ENCODE measurements at regions not wholly inside any gene's neighbourhood (a gene's known extent, or its start where the extent isn't known, plus 50 kb on each side); places are given as distances from the start of the nearest gene placed in this dataset.

DNA sequence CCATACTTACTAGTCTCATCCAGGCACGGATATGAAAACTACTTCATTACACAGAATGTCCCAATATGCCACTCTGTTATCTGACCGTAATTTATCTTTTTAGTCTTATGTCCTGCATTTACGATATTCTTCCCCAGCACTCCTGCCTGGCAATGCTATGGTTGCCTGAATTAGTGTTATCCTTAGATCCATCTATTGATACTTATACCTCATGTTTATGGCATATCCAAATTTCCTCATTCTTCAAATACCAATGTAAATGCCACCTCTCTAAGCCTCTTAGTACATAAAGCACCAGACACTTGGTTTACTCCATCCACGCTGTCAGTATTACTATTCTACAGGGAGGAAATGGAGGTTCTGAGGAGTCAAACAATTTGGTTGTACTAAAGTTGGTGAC is 507.8 kb upstream of the NMUR2 start:
- H3K36me3 ChIP-seq (replicated peaks in 1 of 2; ENCODE audit: control extremely low read depth in 1 of 2, control insufficient read depth in 1 of 2, extremely low read depth in 1 of 2, insufficient read depth in 2 of 2, low read length in 1 of 2): no peaks in the 10 kb centered on the region
- intact Hi-C loops (cut with micrococcal nuclease): no loop called here
- H3K4me1 Mint-ChIP-seq: no peaks in the 10 kb centered on the region
- H3K4me3 Mint-ChIP-seq: no peak overlapping the region
- H3K9ac ChIP-seq (ENCODE audit: low read length): no peak overlapping the region
- no peaks in the 10 kb centered on the region for H3K27me3 ChIP-seq (replicated peaks in 1 of 4; ENCODE audit: control extremely low read depth in 1 of 4, control insufficient read depth in 3 of 4, insufficient read depth in 4 of 4, low read length in 3 of 4)
- POLR2A ChIA-PET: no interaction called here
- no peak overlapping the region for H2AFZ ChIP-seq (ENCODE audit: insufficient read depth, low read depth, low read length, poor library complexity, severe bottlenecking)
- peaks cover 13% of the 10 kb centered on the region for H3K9me3 Mint-ChIP-seq (ENCODE audit: insufficient read depth)
- no peak overlapping the region for H3K27ac Mint-ChIP-seq
- H3K27ac ChIP-seq (ENCODE audit: low read length in 2 of 2): no peak overlapping the region
- DNase-seq (no peak), ATAC-seq (ENCODE audit: low read depth) (no peak)
- H3K79me2 ChIP-seq (ENCODE audit: control insufficient read depth, insufficient read depth, low read length): no peaks in the 10 kb centered on the region
- no peak overlapping the region for H3K4me3 ChIP-seq (ENCODE audit: control extremely low read depth in 1 of 5, extremely low read depth in 1 of 5, insufficient read depth in 1 of 5, low read depth in 2 of 5, low read length in 4 of 5)
- no peaks in the 10 kb centered on the region for H3K4me1 ChIP-seq (ENCODE audit: control insufficient read depth in 2 of 2, insufficient read depth in 2 of 2, low read length in 2 of 2)
- no peaks in the 10 kb centered on the region for H4K20me1 ChIP-seq (ENCODE audit: control insufficient read depth, insufficient read depth, low read length, poor library complexity, severe bottlenecking)
- TF ChIP-seq EZH2 (IDR thresholded peaks at IDR 0.05; ENCODE audit: borderline replicate concordance, insufficient read depth, low read depth, low read length, poor library complexity, severe bottlenecking): no peak
- TF ChIP-seq, protein P1, sequence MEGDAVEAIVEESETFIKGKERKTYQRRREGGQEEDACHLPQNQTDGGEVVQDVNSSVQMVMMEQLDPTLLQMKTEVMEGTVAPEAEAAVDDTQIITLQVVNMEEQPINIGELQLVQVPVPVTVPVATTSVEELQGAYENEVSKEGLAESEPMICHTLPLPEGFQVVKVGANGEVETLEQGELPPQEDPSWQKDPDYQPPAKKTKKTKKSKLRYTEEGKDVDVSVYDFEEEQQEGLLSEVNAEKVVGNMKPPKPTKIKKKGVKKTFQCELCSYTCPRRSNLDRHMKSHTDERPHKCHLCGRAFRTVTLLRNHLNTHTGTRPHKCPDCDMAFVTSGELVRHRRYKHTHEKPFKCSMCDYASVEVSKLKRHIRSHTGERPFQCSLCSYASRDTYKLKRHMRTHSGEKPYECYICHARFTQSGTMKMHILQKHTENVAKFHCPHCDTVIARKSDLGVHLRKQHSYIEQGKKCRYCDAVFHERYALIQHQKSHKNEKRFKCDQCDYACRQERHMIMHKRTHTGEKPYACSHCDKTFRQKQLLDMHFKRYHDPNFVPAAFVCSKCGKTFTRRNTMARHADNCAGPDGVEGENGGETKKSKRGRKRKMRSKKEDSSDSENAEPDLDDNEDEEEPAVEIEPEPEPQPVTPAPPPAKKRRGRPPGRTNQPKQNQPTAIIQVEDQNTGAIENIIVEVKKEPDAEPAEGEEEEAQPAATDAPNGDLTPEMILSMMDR (IDR thresholded peaks at IDR 0.05): no peak
- WGBS (ENCODE audit: insufficient coverage): 42% methylated on average over 2 of the region's 4 CpGs
- H3K9me3 ChIP-seq (ENCODE audit: control extremely low read depth in 1 of 3, control insufficient read depth in 2 of 3, insufficient read depth in 1 of 3, low read length in 2 of 3): peaks cover 0 to 3% (median 0%) of the 10 kb centered on the region in 3 donors
- H3K27me3 Mint-ChIP-seq: no peaks in the 10 kb centered on the region
- CTCF ChIA-PET: no interaction called here
- no peak overlapping the region for H3K4me2 ChIP-seq (replicated peaks; ENCODE audit: low read depth, low read length, poor library complexity, severe bottlenecking)

DNA sequence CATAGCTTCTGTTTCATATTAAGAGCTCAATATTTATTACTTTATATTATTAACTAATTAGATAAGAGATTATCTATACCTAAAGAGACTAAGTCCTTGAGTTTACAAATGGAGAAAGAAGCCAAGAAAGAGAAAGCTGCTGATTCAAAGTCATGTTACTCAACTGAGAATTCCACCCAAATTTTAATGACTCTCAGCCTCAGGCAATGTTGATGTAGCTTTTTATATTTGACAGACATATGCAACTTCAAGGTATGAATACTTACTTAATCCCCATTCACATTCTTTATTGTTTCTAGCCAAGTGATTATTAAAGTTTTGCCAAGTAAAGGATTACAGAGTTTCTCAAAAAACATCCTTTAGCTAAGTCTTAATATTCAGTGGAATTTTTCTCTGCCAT is 527.5 kb upstream of the NMUR2 start:
- Histone ChIP-seq H3K36me3 (replicated peaks in 1 of 2; ENCODE audit: control extremely low read depth in 1 of 2, control insufficient read depth in 1 of 2, extremely low read depth in 1 of 2, insufficient read depth in 2 of 2, low read length in 1 of 2) (no peaks in the 10 kb centered on the region), H3K4me2 (replicated peaks; ENCODE audit: low read depth, low read length, poor library complexity, severe bottlenecking) (no peak overlapping the region), H3K9ac (ENCODE audit: low read length) (no peak overlapping the region), H3K79me2 (ENCODE audit: control insufficient read depth, insufficient read depth, low read length) (no peaks in the 10 kb centered on the region), H2AFZ (ENCODE audit: insufficient read depth, low read depth, low read length, poor library complexity, severe bottlenecking) (no peak overlapping the region), H3K27ac (ENCODE audit: low read length in 2 of 2) (no peak overlapping the region), H4K20me1 (ENCODE audit: control insufficient read depth, insufficient read depth, low read length, poor library complexity, severe bottlenecking) (no peaks in the 10 kb centered on the region), H3K9me3 (ENCODE audit: control extremely low read depth in 1 of 3, control insufficient read depth in 2 of 3, insufficient read depth in 1 of 3, low read length in 2 of 3) (no peaks in the 10 kb centered on the region), H3K4me3 (ENCODE audit: control extremely low read depth in 1 of 5, extremely low read depth in 1 of 5, insufficient read depth in 1 of 5, low read depth in 2 of 5, low read length in 4 of 5) (no peak overlapping the region), H3K27me3 (replicated peaks in 1 of 4; ENCODE audit: control extremely low read depth in 1 of 4, control insufficient read depth in 3 of 4, insufficient read depth in 4 of 4, low read length in 3 of 4) (no peaks in the 10 kb centered on the region), H3K4me1 (ENCODE audit: control insufficient read depth in 2 of 2, insufficient read depth in 2 of 2, low read length in 2 of 2) (no peaks in the 10 kb centered on the region)
- no peak overlapping the region for H3K4me3 Mint-ChIP-seq
- ChIA-PET POLR2A (no interaction called here), CTCF (no interaction called here)
- no peak overlapping the region for H3K27ac Mint-ChIP-seq
- ATAC-seq (ENCODE audit: low read depth) (no peak), DNase-seq (no peak)
- TF ChIP-seq, protein P1 (IDR thresholded peaks at IDR 0.05): no peak
- TF ChIP-seq EZH2 (IDR thresholded peaks at IDR 0.05; ENCODE audit: borderline replicate concordance, insufficient read depth, low read depth, low read length, poor library complexity, severe bottlenecking): no peak
- no peaks in the 10 kb centered on the region for H3K4me1 Mint-ChIP-seq
- intact Hi-C loops (cut with micrococcal nuclease): no loop called here
- no peaks in the 10 kb centered on the region for H3K9me3 Mint-ChIP-seq (ENCODE audit: insufficient read depth)
- no peaks in the 10 kb centered on the region for H3K27me3 Mint-ChIP-seq
